ENCODE measurements at regions not wholly inside any gene's neighbourhood (a gene's known extent, or its start where the extent isn't known, plus 50 kb on each side); places are given as distances from the start of the nearest gene placed in this dataset.

DNA sequence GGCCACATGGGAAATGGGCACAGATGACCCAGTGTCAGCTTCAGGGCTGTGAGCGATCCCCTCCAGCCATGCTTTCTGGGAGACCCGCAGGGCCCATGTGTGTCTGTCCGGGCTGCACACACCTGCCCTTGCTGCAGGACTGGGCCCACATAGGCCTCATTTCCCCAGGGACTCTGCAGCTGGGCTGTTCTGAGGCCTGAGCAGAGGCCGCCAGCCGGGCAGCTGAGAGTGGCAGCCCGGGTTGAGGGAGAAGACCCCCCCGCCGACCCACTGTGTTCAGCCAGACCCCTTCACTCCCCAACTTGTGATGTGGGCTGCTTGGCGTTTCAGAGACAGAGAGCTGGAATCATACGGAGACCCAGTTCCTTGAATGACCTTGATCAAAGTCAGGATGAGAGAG is 50.1 kb upstream of the DPYSL4 start:
- intact Hi-C loops (cut with micrococcal nuclease; ENCODE audit: unreplicated experiment): loop anchor here (10.0 kb wide), 1 partner anchor 102 kb away; no protein-coding TSS in a partner anchor
- H3K36me3 ChIP-seq (ENCODE audit: control insufficient read depth, insufficient read depth, low read length): no peaks in the 10 kb centered on the region
- in situ Hi-C loops (cut with HindIII; ENCODE audit: low pct_unique_long_range_greater_than_20kb, low sequenced_read_pairs): no loop called here
- CTCF ChIA-PET: no interaction called here
- no peaks in the 10 kb centered on the region; the same call in 1 of the 2 replicates for H3K27me3 ChIP-seq (ENCODE audit: control insufficient read depth, insufficient read depth, low read length)
- DNase-seq (ENCODE audit: low read depth, low spot score): no peak
- no peak overlapping the region for H3K27ac ChIP-seq (ENCODE audit: low read length)
- POLR2A ChIA-PET: no interaction called here
- no peak for ATAC-seq
- BruUV-seq (replicated peaks): no TSS peak
- no peak overlapping the region for H3K4me3 ChIP-seq (ENCODE audit: low read depth in 2 of 2, low read length in 2 of 2)
- TF ChIP-seq TCF7L2 (IDR thresholded peaks at IDR 0.05; ENCODE audit: low read depth, low read length): no peak
- TF ChIP-seq, protein P1, sequence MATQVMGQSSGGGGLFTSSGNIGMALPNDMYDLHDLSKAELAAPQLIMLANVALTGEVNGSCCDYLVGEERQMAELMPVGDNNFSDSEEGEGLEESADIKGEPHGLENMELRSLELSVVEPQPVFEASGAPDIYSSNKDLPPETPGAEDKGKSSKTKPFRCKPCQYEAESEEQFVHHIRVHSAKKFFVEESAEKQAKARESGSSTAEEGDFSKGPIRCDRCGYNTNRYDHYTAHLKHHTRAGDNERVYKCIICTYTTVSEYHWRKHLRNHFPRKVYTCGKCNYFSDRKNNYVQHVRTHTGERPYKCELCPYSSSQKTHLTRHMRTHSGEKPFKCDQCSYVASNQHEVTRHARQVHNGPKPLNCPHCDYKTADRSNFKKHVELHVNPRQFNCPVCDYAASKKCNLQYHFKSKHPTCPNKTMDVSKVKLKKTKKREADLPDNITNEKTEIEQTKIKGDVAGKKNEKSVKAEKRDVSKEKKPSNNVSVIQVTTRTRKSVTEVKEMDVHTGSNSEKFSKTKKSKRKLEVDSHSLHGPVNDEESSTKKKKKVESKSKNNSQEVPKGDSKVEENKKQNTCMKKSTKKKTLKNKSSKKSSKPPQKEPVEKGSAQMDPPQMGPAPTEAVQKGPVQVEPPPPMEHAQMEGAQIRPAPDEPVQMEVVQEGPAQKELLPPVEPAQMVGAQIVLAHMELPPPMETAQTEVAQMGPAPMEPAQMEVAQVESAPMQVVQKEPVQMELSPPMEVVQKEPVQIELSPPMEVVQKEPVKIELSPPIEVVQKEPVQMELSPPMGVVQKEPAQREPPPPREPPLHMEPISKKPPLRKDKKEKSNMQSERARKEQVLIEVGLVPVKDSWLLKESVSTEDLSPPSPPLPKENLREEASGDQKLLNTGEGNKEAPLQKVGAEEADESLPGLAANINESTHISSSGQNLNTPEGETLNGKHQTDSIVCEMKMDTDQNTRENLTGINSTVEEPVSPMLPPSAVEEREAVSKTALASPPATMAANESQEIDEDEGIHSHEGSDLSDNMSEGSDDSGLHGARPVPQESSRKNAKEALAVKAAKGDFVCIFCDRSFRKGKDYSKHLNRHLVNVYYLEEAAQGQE (IDR thresholded peaks at IDR 0.05; ENCODE audit: insufficient read depth in 1 of 2, low read depth in 2 of 2, low read length in 1 of 2): no peak
- TF ChIP-seq POLR2AphosphoS5 (IDR thresholded peaks at IDR 0.05; ENCODE audit: low read depth, low read length): no peak
- TF ChIP-seq, protein P2, sequence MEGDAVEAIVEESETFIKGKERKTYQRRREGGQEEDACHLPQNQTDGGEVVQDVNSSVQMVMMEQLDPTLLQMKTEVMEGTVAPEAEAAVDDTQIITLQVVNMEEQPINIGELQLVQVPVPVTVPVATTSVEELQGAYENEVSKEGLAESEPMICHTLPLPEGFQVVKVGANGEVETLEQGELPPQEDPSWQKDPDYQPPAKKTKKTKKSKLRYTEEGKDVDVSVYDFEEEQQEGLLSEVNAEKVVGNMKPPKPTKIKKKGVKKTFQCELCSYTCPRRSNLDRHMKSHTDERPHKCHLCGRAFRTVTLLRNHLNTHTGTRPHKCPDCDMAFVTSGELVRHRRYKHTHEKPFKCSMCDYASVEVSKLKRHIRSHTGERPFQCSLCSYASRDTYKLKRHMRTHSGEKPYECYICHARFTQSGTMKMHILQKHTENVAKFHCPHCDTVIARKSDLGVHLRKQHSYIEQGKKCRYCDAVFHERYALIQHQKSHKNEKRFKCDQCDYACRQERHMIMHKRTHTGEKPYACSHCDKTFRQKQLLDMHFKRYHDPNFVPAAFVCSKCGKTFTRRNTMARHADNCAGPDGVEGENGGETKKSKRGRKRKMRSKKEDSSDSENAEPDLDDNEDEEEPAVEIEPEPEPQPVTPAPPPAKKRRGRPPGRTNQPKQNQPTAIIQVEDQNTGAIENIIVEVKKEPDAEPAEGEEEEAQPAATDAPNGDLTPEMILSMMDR (IDR thresholded peaks at IDR 0.05): no peak
- no peak for TF ChIP-seq SIN3A (IDR thresholded peaks at IDR 0.05; ENCODE audit: borderline replicate concordance, insufficient read depth, low read depth, low read length)
- no peaks in the 10 kb centered on the region for H3K4me1 ChIP-seq (ENCODE audit: control insufficient read depth, insufficient read depth, low read length)
- H3K9me3 ChIP-seq (ENCODE audit: control insufficient read depth, insufficient read depth, low read depth, low read length): no peaks in the 10 kb centered on the region

All from Panc1 (cell line).